WTC11 (cell line): ENCODE measurements at regions not wholly inside any gene's neighbourhood (a gene's known extent, or its start where the extent isn't known, plus 50 kb on each side); places are given as distances from the start of the nearest gene placed in this dataset.

ENCODE experiments used
- ATAC-seq: fragments of 200-7000 bp; cut with Tn5 transposase; 2 replicates; pipeline ENCODE4 v1.10.0; 2021; ENCODE audit warnings: mild to moderate bottlenecking, moderate library complexity
- CTCF ChIA-PET: fragments of 300-600 bp; sonication (Branson Sonifier 250); formaldehyde crosslinking; loops from one replicate; lab custom pipeline; 2021; ENCODE audit warnings: antibody characterized with exemption; lab: Charles Lee
- POLR2A ChIA-PET: fragments of 350-600 bp; sonication (Branson Sonifier 250); formaldehyde crosslinking; loops from one replicate; lab custom pipeline; 2021; ENCODE audit warnings: antibody characterized with exemption; lab: Charles Lee
- DNase-seq: peaks from one replicate; pipeline ENCODE4 v3.0.0; 2021; ENCODE audit warnings: low spot score
- H3K27ac Mint-ChIP-seq: 2 replicates; pipeline ENCODE4 v1.8.0; 2021; ENCODE audit warnings: mixed read lengths
- H3K27me3 Mint-ChIP-seq: 2 replicates; pipeline ENCODE4 v1.8.0; 2021; ENCODE audit warnings: low read depth, mild to moderate bottlenecking, moderate library complexity, mixed read lengths
- H3K36me3 Mint-ChIP-seq: 2 replicates; pipeline ENCODE4 v1.8.0; 2021; ENCODE audit warnings: mixed read lengths
- H3K4me1 Mint-ChIP-seq: 2 replicates; pipeline ENCODE4 v1.8.0; 2022; ENCODE audit warnings: mixed read lengths
- H3K4me3 Mint-ChIP-seq: 2 replicates; pipeline ENCODE4 v1.8.0; 2021; ENCODE audit warnings: mild to moderate bottlenecking, moderate library complexity, mixed read lengths
- H3K9me3 Mint-ChIP-seq: 2 replicates; pipeline ENCODE4 v1.8.0; 2021; ENCODE audit warnings: mixed read lengths
- CREM ChIP-seq: sonication (generic); formaldehyde crosslinking; IDR thresholded peaks from 2 replicates; pipeline ENCODE4 v1.8.1; 2022; ENCODE audit warnings: mild to moderate bottlenecking, missing genetic modification reagents, moderate library complexity
- ELF4 ChIP-seq: sonication (generic); formaldehyde crosslinking; IDR thresholded peaks from 2 replicates; pipeline ENCODE4 v1.8.1; 2022; ENCODE audit warnings: low read depth, mild to moderate bottlenecking, moderate library complexity, missing genetic modification reagents
- EMX1 ChIP-seq: fragments of 250-450 bp; sonication (Bioruptor Pico); IDR thresholded peaks from 2 replicates; pipeline ENCODE4 v1.8.0; 2021; ENCODE audit warnings: mild to moderate bottlenecking
- ETV6 ChIP-seq: sonication (generic); formaldehyde crosslinking; IDR thresholded peaks from 2 replicates; pipeline ENCODE4 v1.8.1; 2022; ENCODE audit warnings: mild to moderate bottlenecking, missing genetic modification reagents
- FOXJ3 ChIP-seq: sonication (generic); formaldehyde crosslinking; IDR thresholded peaks from 2 replicates; pipeline ENCODE4 v1.9.0; 2021; ENCODE audit warnings: missing genetic modification reagents, mild to moderate bottlenecking, borderline replicate concordance
- GRHL2 ChIP-seq: fragments of 250-450 bp; sonication (Bioruptor Pico); IDR thresholded peaks from 2 replicates; pipeline ENCODE4 v1.8.0; 2022; ENCODE audit warnings: mild to moderate bottlenecking, moderate library complexity; ENCODE audit not compliant: insufficient replicate concordance, severe bottlenecking
- KAT7 ChIP-seq: sonication (generic); formaldehyde crosslinking; IDR thresholded peaks from 2 replicates; pipeline ENCODE4 v1.8.1; 2023; ENCODE audit warnings: missing genetic modification reagents, mild to moderate bottlenecking, borderline replicate concordance
- NFE2L1 ChIP-seq: sonication (generic); formaldehyde crosslinking; IDR thresholded peaks from 2 replicates; pipeline ENCODE4 v1.8.1; 2023; ENCODE audit warnings: missing genetic modification reagents
- RORB ChIP-seq: fragments of 250-450 bp; sonication (Bioruptor Pico); IDR thresholded peaks from 2 replicates; pipeline ENCODE4 v1.9.0; 2021; ENCODE audit warnings: mild to moderate bottlenecking
- SMAD3 ChIP-seq: sonication (generic); formaldehyde crosslinking; IDR thresholded peaks from 2 replicates; pipeline ENCODE4 v1.8.0; 2022; ENCODE audit warnings: missing genetic modification reagents, mild to moderate bottlenecking, borderline replicate concordance
- SMAD4 ChIP-seq: sonication (generic); formaldehyde crosslinking; IDR thresholded peaks from 2 replicates; pipeline ENCODE4 v1.8.0; 2022; ENCODE audit warnings: mild to moderate bottlenecking, missing genetic modification reagents
- ZNF121 ChIP-seq: sonication (generic); formaldehyde crosslinking; IDR thresholded peaks from 2 replicates; pipeline ENCODE4 v1.8.0; 2023; ENCODE audit warnings: missing genetic modification reagents
- ZNF138 ChIP-seq: sonication (generic); formaldehyde crosslinking; conservative IDR thresholded peaks from 2 replicates; pipeline ENCODE4 v1.8.1; 2022; ENCODE audit warnings: mild to moderate bottlenecking, moderate library complexity, missing genetic modification reagents
- ZNF396 ChIP-seq: fragments of 250-450 bp; sonication (Bioruptor Pico); IDR thresholded peaks from 2 replicates; pipeline ENCODE4 v1.8.0; 2021; ENCODE audit warnings: mild to moderate bottlenecking, moderate library complexity, borderline replicate concordance
- TF ChIP-seq, protein P1 (sequence below): sonication (generic); formaldehyde crosslinking; IDR thresholded peaks from 2 replicates; pipeline ENCODE4 v1.8.1; 2023; ENCODE audit warnings: mild to moderate bottlenecking, missing genetic modification reagents, moderate library complexity
- TF ChIP-seq, protein P2 (sequence below): sonication (generic); formaldehyde crosslinking; IDR thresholded peaks from 2 replicates; pipeline ENCODE4 v1.8.1; 2023; ENCODE audit warnings: mild to moderate bottlenecking, missing genetic modification reagents
- TF ChIP-seq, protein P3 (sequence below): sonication (generic); formaldehyde crosslinking; IDR thresholded peaks from 2 replicates; pipeline ENCODE4 v1.8.1; 2022; ENCODE audit warnings: mild to moderate bottlenecking, missing genetic modification reagents, moderate library complexity, borderline replicate concordance
- TF ChIP-seq, protein P4 (sequence below): fragments of 250-450 bp; sonication (Bioruptor Pico); IDR thresholded peaks from 2 replicates; pipeline ENCODE4 v1.8.0; 2021; ENCODE audit warnings: mild to moderate bottlenecking
- TF ChIP-seq, protein P5 (sequence below): sonication (generic); formaldehyde crosslinking; IDR thresholded peaks from 2 replicates; pipeline ENCODE4 v1.8.0; 2022; ENCODE audit warnings: mild to moderate bottlenecking, missing genetic modification reagents
- TF ChIP-seq, protein P6 (sequence below): sonication (generic); formaldehyde crosslinking; IDR thresholded peaks from 2 replicates; pipeline ENCODE4 v1.8.0; 2023; ENCODE audit warnings: mild to moderate bottlenecking, missing genetic modification reagents

DNA sequence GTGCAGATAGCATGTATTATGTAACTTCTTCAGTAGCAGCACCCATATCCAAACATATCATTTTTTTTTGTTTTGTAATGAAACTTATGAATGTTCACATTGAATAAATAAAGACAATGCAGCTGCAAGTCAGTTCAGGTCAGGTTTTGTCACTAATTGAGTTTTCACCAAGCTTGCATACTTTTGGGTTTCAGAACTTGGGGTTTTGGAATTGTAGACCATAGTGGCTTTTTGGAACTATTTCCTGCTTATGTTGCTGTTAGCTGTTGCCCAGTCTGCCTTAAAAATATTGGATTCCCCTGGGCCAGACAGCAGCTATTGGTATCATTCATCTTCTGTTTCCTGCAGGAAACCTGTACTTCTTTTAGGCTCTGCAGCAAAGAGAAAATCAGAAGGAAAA lies 113.4 kb upstream of the LIMCH1 start:
- H3K9me3 Mint-ChIP-seq: peaks cover 6% of the 10 kb centered on the region
- peaks cover 3% of the 10 kb centered on the region for H3K27me3 Mint-ChIP-seq
- DNase-seq: no peak
- no peak overlapping the region for H3K27ac Mint-ChIP-seq
- TF ChIP-seq, protein P1, sequence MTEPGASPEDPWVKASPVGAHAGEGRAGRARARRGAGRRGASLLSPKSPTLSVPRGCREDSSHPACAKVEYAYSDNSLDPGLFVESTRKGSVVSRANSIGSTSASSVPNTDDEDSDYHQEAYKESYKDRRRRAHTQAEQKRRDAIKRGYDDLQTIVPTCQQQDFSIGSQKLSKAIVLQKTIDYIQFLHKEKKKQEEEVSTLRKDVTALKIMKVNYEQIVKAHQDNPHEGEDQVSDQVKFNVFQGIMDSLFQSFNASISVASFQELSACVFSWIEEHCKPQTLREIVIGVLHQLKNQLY (CRISPR knock-in tag): no peak
- no peak for TF ChIP-seq SMAD3 (CRISPR knock-in tag)
- TF ChIP-seq ZNF396: no peak
- TF ChIP-seq RORB: no peak
- no peak for TF ChIP-seq EMX1 (CRISPR knock-in tag)
- no peak for TF ChIP-seq GRHL2
- TF ChIP-seq, protein P2, sequence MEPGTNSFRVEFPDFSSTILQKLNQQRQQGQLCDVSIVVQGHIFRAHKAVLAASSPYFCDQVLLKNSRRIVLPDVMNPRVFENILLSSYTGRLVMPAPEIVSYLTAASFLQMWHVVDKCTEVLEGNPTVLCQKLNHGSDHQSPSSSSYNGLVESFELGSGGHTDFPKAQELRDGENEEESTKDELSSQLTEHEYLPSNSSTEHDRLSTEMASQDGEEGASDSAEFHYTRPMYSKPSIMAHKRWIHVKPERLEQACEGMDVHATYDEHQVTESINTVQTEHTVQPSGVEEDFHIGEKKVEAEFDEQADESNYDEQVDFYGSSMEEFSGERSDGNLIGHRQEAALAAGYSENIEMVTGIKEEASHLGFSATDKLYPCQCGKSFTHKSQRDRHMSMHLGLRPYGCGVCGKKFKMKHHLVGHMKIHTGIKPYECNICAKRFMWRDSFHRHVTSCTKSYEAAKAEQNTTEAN (CRISPR knock-in tag): no peak
- no peak for TF ChIP-seq FOXJ3 (CRISPR knock-in tag)
- no peak for TF ChIP-seq ETV6 (CRISPR knock-in tag)
- TF ChIP-seq, protein P3, sequence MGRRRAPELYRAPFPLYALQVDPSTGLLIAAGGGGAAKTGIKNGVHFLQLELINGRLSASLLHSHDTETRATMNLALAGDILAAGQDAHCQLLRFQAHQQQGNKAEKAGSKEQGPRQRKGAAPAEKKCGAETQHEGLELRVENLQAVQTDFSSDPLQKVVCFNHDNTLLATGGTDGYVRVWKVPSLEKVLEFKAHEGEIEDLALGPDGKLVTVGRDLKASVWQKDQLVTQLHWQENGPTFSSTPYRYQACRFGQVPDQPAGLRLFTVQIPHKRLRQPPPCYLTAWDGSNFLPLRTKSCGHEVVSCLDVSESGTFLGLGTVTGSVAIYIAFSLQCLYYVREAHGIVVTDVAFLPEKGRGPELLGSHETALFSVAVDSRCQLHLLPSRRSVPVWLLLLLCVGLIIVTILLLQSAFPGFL (CRISPR knock-in tag): no peak
- TF ChIP-seq ELF4: no peak
- no peak for TF ChIP-seq ZNF121
- TF ChIP-seq, protein P4, sequence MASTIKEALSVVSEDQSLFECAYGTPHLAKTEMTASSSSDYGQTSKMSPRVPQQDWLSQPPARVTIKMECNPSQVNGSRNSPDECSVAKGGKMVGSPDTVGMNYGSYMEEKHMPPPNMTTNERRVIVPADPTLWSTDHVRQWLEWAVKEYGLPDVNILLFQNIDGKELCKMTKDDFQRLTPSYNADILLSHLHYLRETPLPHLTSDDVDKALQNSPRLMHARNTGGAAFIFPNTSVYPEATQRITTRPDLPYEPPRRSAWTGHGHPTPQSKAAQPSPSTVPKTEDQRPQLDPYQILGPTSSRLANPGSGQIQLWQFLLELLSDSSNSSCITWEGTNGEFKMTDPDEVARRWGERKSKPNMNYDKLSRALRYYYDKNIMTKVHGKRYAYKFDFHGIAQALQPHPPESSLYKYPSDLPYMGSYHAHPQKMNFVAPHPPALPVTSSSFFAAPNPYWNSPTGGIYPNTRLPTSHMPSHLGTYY: no peak
- no peak for TF ChIP-seq CREM (CRISPR knock-in tag)
- no peak for TF ChIP-seq SMAD4 (CRISPR knock-in tag)
- TF ChIP-seq ZNF138 (CRISPR knock-in tag): no peak
- H3K4me3 Mint-ChIP-seq: no peak overlapping the region
- CTCF ChIA-PET: no interaction called here
- ATAC-seq: no peak
- POLR2A ChIA-PET: no interaction called here
- peaks cover 3% of the 10 kb centered on the region for H3K36me3 Mint-ChIP-seq
- peaks cover 21% of the 10 kb centered on the region for H3K4me1 Mint-ChIP-seq

DNA sequence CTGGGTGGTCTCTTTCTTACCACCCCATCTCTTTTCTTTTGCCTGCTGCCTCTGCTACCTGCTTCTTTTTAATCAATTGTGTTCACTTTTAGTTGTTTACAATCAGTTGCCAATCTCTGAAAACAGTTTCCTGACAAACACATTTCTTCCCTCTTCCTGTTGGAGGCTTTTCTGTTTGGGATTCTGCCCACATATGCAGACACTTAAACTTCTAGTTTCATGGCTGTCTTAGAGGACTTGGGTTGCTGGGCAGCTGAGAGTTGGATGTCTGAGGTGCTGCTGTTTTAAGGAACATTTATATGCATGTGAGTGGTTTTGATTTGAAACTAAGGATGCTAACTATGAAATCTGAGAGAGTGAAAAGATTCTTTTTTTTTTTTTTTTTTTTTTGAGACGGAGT lies 112.3 kb upstream of the LIMCH1 start:
- H3K36me3 Mint-ChIP-seq: peaks cover 7% of the 10 kb centered on the region
- DNase-seq (no peak), ATAC-seq (no peak)
- H3K27ac Mint-ChIP-seq: no peak overlapping the region
- peaks cover 21% of the 10 kb centered on the region for H3K4me1 Mint-ChIP-seq
- CTCF ChIA-PET: no interaction called here
- peaks cover 10% of the 10 kb centered on the region for H3K27me3 Mint-ChIP-seq
- TF ChIP-seq, protein P5, sequence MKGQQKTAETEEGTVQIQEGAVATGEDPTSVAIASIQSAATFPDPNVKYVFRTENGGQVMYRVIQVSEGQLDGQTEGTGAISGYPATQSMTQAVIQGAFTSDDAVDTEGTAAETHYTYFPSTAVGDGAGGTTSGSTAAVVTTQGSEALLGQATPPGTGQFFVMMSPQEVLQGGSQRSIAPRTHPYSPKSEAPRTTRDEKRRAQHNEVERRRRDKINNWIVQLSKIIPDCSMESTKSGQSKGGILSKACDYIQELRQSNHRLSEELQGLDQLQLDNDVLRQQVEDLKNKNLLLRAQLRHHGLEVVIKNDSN (CRISPR knock-in tag): no peak
- TF ChIP-seq NFE2L1: no peak
- TF ChIP-seq KAT7 (CRISPR knock-in tag): no peak
- no peak for TF ChIP-seq ZNF121
- no peak for TF ChIP-seq ZNF138 (CRISPR knock-in tag)
- TF ChIP-seq, protein P6, sequence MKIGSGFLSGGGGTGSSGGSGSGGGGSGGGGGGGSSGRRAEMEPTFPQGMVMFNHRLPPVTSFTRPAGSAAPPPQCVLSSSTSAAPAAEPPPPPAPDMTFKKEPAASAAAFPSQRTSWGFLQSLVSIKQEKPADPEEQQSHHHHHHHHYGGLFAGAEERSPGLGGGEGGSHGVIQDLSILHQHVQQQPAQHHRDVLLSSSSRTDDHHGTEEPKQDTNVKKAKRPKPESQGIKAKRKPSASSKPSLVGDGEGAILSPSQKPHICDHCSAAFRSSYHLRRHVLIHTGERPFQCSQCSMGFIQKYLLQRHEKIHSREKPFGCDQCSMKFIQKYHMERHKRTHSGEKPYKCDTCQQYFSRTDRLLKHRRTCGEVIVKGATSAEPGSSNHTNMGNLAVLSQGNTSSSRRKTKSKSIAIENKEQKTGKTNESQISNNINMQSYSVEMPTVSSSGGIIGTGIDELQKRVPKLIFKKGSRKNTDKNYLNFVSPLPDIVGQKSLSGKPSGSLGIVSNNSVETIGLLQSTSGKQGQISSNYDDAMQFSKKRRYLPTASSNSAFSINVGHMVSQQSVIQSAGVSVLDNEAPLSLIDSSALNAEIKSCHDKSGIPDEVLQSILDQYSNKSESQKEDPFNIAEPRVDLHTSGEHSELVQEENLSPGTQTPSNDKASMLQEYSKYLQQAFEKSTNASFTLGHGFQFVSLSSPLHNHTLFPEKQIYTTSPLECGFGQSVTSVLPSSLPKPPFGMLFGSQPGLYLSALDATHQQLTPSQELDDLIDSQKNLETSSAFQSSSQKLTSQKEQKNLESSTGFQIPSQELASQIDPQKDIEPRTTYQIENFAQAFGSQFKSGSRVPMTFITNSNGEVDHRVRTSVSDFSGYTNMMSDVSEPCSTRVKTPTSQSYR (CRISPR knock-in tag): no peak
- TF ChIP-seq, protein P2 (CRISPR knock-in tag): no peak
- POLR2A ChIA-PET: no interaction called here
- H3K9me3 Mint-ChIP-seq: peaks cover 10% of the 10 kb centered on the region
- H3K4me3 Mint-ChIP-seq: no peak overlapping the region
